Skeletal muscle cell (primary cell): ENCODE measurements at regions not wholly inside any gene's neighbourhood (a gene's known extent, or its start where the extent isn't known, plus 50 kb on each side); places are given as distances from the start of the nearest gene placed in this dataset.

Source experiments
- DNase-seq: peaks from one replicate; pipeline ENCODE4 v3.0.0-alpha.2; 2010; ENCODE audit warnings: low read depth
- H3K4me3 ChIP-seq: 2 replicates; pipeline ENCODE4 v1.5.1; 2011; ENCODE audit warnings: low read depth, mild to moderate bottlenecking, control low read depth, low read length, moderate library complexity

- H3K4me3 ChIP-seq: no peak overlapping the region
- DNase-seq: no peak
Observed at GRCh38 chr9:69955536-69956355, 87.9 kb upstream of the MAMDC2 start.

GRCh38 chr9:69961843-69962242 lies 81.8 kb upstream of the MAMDC2 start:
- H3K4me3 ChIP-seq: no peak overlapping the region
- DNase-seq: no peak

GRCh38 chr9:69963803-69964202 lies 79.8 kb upstream of the MAMDC2 start:
- H3K4me3 ChIP-seq: no peak overlapping the region

GRCh38 chr9:69964446-69964845 lies 79.2 kb upstream of the MAMDC2 start:
- DNase-seq: no peak
- no peak overlapping the region for H3K4me3 ChIP-seq

More at GRCh38 chr9:69963803-69964202, 79.8 kb upstream of the MAMDC2 start:
- no peak for DNase-seq

- no peak overlapping the region for H3K4me3 ChIP-seq
- DNase-seq: no peak
Observed at GRCh38 chr9:69965416-69966145, 78.1 kb upstream of the MAMDC2 start.

DNA sequence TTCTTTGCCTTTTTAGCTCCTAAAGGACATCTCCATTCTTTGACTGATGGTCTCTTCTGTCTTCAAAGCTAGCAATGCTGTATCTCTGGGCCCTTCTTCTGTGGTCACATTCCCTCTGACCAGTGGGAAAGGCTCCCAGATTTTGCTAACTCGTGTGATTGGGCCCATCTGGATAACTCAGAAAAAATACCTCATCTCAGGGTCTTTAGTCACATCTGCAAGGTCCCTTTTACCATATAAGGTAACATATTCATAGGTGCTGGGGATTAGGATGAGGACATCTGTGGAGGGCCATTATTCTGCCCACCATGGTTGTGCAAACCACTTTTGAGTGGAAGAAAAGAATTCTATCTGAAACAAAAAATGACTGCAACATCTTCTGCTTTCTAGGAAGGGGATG lies 76.3 kb upstream of the MAMDC2 start:
- no peak for DNase-seq
- H3K4me3 ChIP-seq: no peak overlapping the region

GRCh38 chr9:69970001-69970533 lies 73.6 kb upstream of the MAMDC2 start:
- DNase-seq: no peak
- H3K4me3 ChIP-seq: no peak overlapping the region

DNA sequence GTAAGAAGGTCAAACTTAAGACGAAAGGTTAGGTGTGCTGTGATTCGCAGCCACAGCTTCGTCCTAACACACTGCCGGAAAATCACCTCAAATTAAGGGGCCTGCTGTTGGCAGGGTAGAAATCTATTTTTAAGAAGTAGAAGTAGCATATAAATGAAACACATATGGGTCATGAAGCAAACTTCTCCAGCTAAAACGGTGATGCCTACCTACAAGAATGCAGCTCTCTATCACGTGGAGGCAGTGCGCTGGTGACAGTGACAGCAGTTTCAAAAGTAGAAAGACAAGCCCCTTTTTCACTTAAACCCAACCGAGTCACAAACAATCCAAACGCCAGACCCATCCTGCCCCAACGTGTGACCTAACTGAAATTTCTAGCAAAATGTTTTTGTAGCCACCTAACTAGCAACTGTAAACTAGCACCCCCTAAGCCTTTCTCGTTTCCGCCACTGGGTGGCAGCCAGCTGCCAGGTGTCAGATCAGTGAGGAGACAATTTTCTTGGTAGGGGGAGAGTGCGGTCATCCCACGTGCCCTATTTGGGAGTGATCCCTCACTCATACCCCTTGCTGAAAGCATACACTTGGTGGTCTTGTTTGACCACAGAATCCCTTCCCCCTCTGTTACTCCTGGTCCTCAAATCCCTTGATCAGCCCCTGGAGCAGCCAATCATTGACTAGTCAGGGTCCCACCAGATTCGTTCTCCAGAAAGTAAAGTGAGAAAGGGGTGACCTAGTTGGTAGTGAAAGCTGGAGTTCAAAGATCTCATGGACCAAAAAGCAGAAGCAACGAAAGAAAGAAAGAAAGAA lies 71.8 kb upstream of the MAMDC2 start:
- no peak for DNase-seq
- H3K4me3 ChIP-seq: no peak overlapping the region

- DNase-seq: no peak
- H3K4me3 ChIP-seq: no peak overlapping the region
Observed at GRCh38 chr9:69975681-69976080, 68.0 kb upstream of the MAMDC2 start.

GRCh38 chr9:69976152-69976551 lies 67.5 kb upstream of the MAMDC2 start:
- no peak overlapping the region for H3K4me3 ChIP-seq
- peak; percentile 87 for DNase-seq

DNA sequence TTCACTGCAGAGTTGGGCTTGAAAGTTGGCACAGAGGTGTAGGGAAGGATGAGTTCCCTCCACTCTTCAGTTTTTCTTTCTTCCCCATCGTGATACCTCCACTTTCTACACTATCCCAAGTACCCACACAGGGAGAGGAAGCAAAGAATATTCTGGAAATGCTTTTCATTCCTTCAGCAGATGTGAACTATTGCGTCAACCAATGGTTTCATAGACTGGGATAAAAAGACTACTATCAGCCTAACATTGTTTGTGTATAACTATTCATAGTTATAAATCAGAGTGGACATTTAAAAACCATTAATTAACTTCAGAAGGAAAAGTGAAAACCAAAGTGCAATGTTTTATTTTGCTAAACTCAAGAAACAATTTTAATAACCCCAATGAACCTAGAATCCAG lies 63.6 kb upstream of the MAMDC2 start:
- H3K4me3 ChIP-seq: no peak overlapping the region
- no peak for DNase-seq

- no peak overlapping the region for H3K4me3 ChIP-seq
- no peak for DNase-seq
Observed at GRCh38 chr9:69980591-69980990, 63.1 kb upstream of the MAMDC2 start.

DNA sequence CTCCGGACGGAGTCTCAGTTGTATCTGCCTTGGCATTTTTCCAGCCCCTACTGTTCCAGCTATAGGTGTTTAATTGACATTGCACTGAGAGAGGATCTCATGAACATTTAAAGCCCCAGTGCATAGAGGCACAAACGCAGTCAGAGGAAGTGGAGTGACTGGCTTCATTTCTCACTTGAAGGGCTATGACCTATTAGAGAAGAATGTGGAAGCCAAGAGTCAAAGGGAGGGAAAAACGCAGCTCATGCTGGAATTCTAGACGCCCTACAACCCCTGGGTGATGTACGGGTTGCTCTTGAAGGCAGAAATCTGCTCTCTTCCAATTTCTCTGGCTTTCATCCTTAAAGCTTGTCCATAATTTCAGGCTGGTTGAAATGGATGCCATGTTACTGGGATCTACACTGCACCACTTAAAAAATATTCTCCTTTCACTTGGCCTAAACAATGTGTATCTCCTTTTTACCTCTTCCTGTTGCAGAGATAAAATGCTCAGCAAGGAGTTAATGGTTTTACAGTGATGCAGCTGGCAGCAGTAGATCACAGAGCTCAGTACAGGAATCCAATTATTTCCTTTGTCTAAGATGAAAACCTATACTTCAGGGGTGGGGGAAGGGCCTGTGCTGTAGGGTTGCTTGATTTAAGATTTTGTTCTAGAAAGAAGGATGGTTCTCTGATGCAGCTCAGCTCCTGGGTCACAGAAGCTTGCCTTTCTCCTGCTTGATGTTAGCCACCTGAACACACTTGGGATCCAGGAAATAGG lies 61.8 kb upstream of the MAMDC2 start:
- DNase-seq: no peak
- no peak overlapping the region for H3K4me3 ChIP-seq

GRCh38 chr9:69984831-69985230 lies 58.8 kb upstream of the MAMDC2 start:
- H3K4me3 ChIP-seq: no peak overlapping the region

GRCh38 chr9:69985971-69986370 lies 57.7 kb upstream of the MAMDC2 start:
- DNase-seq: no peak
- H3K4me3 ChIP-seq: no peak overlapping the region

More at GRCh38 chr9:69984831-69985230, 58.8 kb upstream of the MAMDC2 start:
- no peak for DNase-seq

DNA sequence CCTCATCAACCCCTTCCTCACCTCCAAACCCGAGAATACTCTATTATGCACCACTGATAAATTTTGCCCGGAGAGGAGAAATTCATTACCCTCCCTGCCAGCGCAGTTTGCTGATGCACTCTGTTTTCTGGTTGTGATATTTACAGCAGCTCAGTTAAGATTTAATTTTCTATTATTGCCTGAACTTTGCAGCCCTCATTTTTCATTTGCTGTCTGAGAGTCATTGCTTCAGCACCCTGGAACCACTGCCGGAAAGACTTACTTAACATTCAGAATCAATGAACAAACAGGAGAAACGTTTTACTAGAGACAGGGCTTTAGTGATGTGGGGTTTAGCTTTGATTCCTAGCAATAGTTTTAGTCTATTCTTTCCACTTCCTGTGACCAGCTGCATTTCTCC lies 56.7 kb upstream of the MAMDC2 start:
- DNase-seq: no peak
- H3K4me3 ChIP-seq: no peak overlapping the region

DNA sequence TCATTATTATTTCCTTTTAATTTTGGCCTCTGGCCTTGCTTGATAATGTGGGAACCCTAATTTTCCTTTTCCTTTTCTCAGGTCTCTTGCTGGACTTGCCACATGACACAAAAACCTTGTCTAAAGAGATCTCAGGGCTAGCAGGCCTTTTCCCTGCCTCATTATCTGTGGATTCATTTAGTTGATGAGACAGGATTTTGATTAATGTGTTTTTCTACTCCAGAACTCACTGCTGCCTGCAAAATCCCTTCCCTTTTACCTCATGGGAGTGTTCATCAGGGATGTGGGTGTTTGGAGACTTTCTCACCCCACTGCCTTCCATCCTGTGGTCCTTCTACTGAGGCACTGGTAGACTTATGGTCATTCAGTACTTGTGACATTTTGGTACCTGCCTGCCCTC lies 56.2 kb upstream of the MAMDC2 start:
- no peak overlapping the region for H3K4me3 ChIP-seq
- no peak for DNase-seq

DNA sequence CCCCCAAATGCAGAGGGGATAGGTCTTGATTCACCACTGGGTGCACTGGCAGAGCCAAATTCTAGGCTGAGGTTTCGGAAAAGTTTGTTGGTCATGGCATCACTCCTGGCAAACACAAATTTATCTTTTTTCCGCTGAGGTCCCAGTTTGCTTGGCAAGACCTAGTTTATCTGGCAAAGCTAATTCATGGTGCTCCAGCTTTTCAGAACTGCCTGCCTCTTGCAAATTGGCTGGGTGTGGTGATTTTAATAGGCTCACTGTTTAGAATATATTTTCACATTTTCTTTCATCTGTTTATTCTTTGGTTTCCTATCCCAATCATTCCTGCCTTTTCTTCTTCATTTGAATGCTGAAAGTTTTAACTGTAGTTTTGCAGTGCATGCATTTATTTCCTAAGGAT lies 50.5 kb upstream of the MAMDC2 start:
- no peak overlapping the region for H3K4me3 ChIP-seq
- DNase-seq: no peak
